ENCODE measurements at regions not wholly inside any gene's neighbourhood (a gene's known extent, or its start where the extent isn't known, plus 50 kb on each side); places are given as distances from the start of the nearest gene placed in this dataset.
"Not testable (repeated sequence)": the region's sequence is repeated elsewhere in the genome, so short reads cannot be mapped to it uniquely, and the experiment has no call there.

- Histone ChIP-seq H3K27ac (ENCODE audit: low read depth in 2 of 2, low read length in 2 of 2) (no peak overlapping the region), H3K9me3 (ENCODE audit: control insufficient read depth in 2 of 3, insufficient read depth in 1 of 3, low read length in 3 of 3) (peaks cover 0 to 5% (median 0%) of the 10 kb centered on the region in 3 donors), H3K27me3 (ENCODE audit: control insufficient read depth, insufficient read depth, low read length) (no peaks in the 10 kb centered on the region), H3K4me1 (ENCODE audit: control insufficient read depth in 2 of 3, insufficient read depth in 2 of 3, low read depth in 1 of 3, low read length in 3 of 3) (no peaks in the 10 kb centered on the region), H3K36me3 (ENCODE audit: control insufficient read depth in 2 of 3, insufficient read depth in 3 of 3, low read length in 3 of 3) (no peaks in the 10 kb centered on the region), H3K4me3 (ENCODE audit: low read length in 3 of 3) (no peak overlapping the region), H3K9ac (ENCODE audit: low read length in 3 of 3) (no peak overlapping the region)
- DNase-seq, result peak in 3 of 5 donors; percentile 43 to 86 (median 64)
- no peak for TF ChIP-seq CTCF (IDR thresholded peaks at IDR 0.05; ENCODE audit: borderline replicate concordance, extremely low read depth, insufficient read depth)
- no peak for FAIRE-seq
- intact Hi-C loops (cut with DNase I), result no loop called here
Measured at GRCh38 chr2:215537611-215538010, 101.7 kb upstream of the FN1 start.

- no peaks in the 10 kb centered on the region for H3K4me1 ChIP-seq (ENCODE audit: control insufficient read depth in 2 of 3, insufficient read depth in 2 of 3, low read depth in 1 of 3, low read length in 3 of 3)
- no peak for TF ChIP-seq CTCF (IDR thresholded peaks at IDR 0.05; ENCODE audit: borderline replicate concordance, extremely low read depth, insufficient read depth)
- FAIRE-seq, result no peak
Measured at GRCh38 chr2:215536510-215536909, 100.6 kb upstream of the FN1 start.

GRCh38 chr2:215535741-215536140 lies 99.9 kb upstream of the FN1 start:
- Histone ChIP-seq H3K9ac (ENCODE audit: low read length in 3 of 3) (no peak overlapping the region), H3K36me3 (ENCODE audit: control insufficient read depth in 2 of 3, insufficient read depth in 3 of 3, low read length in 3 of 3) (no peaks in the 10 kb centered on the region), H3K9me3 (ENCODE audit: control insufficient read depth in 2 of 3, insufficient read depth in 1 of 3, low read length in 3 of 3) (peaks cover 0 to 5% (median 0%) of the 10 kb centered on the region in 3 donors), H3K4me3 (ENCODE audit: low read length in 3 of 3) (no peak overlapping the region), H3K27me3 (ENCODE audit: control insufficient read depth, insufficient read depth, low read length) (no peaks in the 10 kb centered on the region), H3K27ac (ENCODE audit: low read depth in 2 of 2, low read length in 2 of 2) (no peak overlapping the region), H3K4me1 (ENCODE audit: control insufficient read depth in 2 of 3, insufficient read depth in 2 of 3, low read depth in 1 of 3, low read length in 3 of 3) (no peaks in the 10 kb centered on the region)
- TF ChIP-seq CTCF (IDR thresholded peaks at IDR 0.05; ENCODE audit: borderline replicate concordance, extremely low read depth, insufficient read depth), result no peak
- DNase-seq, result peak in 2 of 5 donors; percentile 48 to 78
- intact Hi-C loops (cut with DNase I), result no loop called here
- FAIRE-seq, result no peak

More at GRCh38 chr2:215536510-215536909, 100.6 kb upstream of the FN1 start:
- peak in 2 of 5 donors; percentile 4 to 21 for DNase-seq
- H3K36me3 ChIP-seq (ENCODE audit: control insufficient read depth in 2 of 3, insufficient read depth in 3 of 3, low read length in 3 of 3), result no peaks in the 10 kb centered on the region
- H3K27me3 ChIP-seq (ENCODE audit: control insufficient read depth, insufficient read depth, low read length), result no peaks in the 10 kb centered on the region
- no peak overlapping the region for H3K9ac ChIP-seq (ENCODE audit: low read length in 3 of 3)
- peaks cover 0 to 5% (median 0%) of the 10 kb centered on the region in 3 donors for H3K9me3 ChIP-seq (ENCODE audit: control insufficient read depth in 2 of 3, insufficient read depth in 1 of 3, low read length in 3 of 3)
- no peak overlapping the region for H3K27ac ChIP-seq (ENCODE audit: low read depth in 2 of 2, low read length in 2 of 2)
- intact Hi-C loops (cut with DNase I), result no loop called here
- no peak overlapping the region for H3K4me3 ChIP-seq (ENCODE audit: low read length in 3 of 3)

- H3K36me3 ChIP-seq (ENCODE audit: control insufficient read depth in 2 of 3, insufficient read depth in 3 of 3, low read length in 3 of 3), result no peaks in the 10 kb centered on the region
- FAIRE-seq, result no peak
- H3K4me3 ChIP-seq (ENCODE audit: low read length in 3 of 3), result no peak overlapping the region
- DNase-seq, result no peak
- intact Hi-C loops (cut with DNase I), result no loop called here
- H3K9ac ChIP-seq (ENCODE audit: low read length in 3 of 3), result no peak overlapping the region
- H3K27ac ChIP-seq (ENCODE audit: low read depth in 2 of 2, low read length in 2 of 2), result no peak overlapping the region
- no peaks in the 10 kb centered on the region for H3K4me1 ChIP-seq (ENCODE audit: control insufficient read depth in 2 of 3, insufficient read depth in 2 of 3, low read depth in 1 of 3, low read length in 3 of 3)
- no peaks in the 10 kb centered on the region for H3K27me3 ChIP-seq (ENCODE audit: control insufficient read depth, insufficient read depth, low read length)
- no peak for TF ChIP-seq CTCF (IDR thresholded peaks at IDR 0.05; ENCODE audit: borderline replicate concordance, extremely low read depth, insufficient read depth)
- H3K9me3 ChIP-seq (ENCODE audit: control insufficient read depth in 2 of 3, insufficient read depth in 1 of 3, low read length in 3 of 3), result peaks cover 0 to 5% (median 0%) of the 10 kb centered on the region in 3 donors
Measured at GRCh38 chr2:215535125-215535668, 99.3 kb upstream of the FN1 start.

GRCh38 chr2:215533716-215534115 lies 97.8 kb upstream of the FN1 start:
- DNase-seq; H3K27me3 ChIP-seq (ENCODE audit: control insufficient read depth, insufficient read depth, low read length); H3K36me3 ChIP-seq (ENCODE audit: control insufficient read depth in 2 of 3, insufficient read depth in 3 of 3, low read length in 3 of 3); H3K4me3 ChIP-seq (ENCODE audit: low read length in 3 of 3); H3K27ac ChIP-seq (ENCODE audit: low read depth in 2 of 2, low read length in 2 of 2); H3K4me1 ChIP-seq (ENCODE audit: control insufficient read depth in 2 of 3, insufficient read depth in 2 of 3, low read depth in 1 of 3, low read length in 3 of 3); intact Hi-C loops (cut with DNase I); H3K9ac ChIP-seq (ENCODE audit: low read length in 3 of 3); FAIRE-seq; H3K9me3 ChIP-seq (ENCODE audit: control insufficient read depth in 2 of 3, insufficient read depth in 1 of 3, low read length in 3 of 3): not testable (repeated sequence)
